NCI-H1694 (cell line): ENCODE measurements at regions not wholly inside any gene's neighbourhood (a gene's known extent, or its start where the extent isn't known, plus 50 kb on each side); places are given as distances from the start of the nearest gene placed in this dataset.
A peak's percentile ranks its signal among the peaks of the same experiment; 100 is the strongest.
"Not testable (repeated sequence)": the region's sequence is repeated elsewhere in the genome, so short reads cannot be mapped to it uniquely, and the experiment has no call there.

Source experiments
- DNase-seq: peaks from one replicate; lab custom pipeline; 2025; lab: John Stamatoyannopoulos, UW

DNA sequence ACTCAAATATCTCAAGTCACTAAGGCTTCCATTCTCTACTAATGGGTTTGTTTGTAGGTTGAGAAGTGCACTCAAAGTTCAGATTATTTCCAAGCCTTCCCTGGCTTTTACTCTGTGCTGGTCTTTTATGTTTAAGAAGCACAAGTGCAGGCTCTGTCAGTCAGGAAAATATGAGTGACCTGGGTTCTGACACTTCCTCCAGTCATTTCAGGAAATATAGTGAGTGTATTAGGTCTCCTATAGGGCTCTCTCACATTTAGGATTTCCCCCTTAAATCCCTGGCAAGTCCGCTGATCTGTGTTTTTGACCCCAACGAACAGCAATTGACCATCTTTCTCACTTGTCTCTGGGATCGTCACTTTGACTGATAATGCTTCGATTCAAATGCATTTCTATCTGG is 210.2 kb downstream of the ARPP21 start:
- no peak for DNase-seq

DNA sequence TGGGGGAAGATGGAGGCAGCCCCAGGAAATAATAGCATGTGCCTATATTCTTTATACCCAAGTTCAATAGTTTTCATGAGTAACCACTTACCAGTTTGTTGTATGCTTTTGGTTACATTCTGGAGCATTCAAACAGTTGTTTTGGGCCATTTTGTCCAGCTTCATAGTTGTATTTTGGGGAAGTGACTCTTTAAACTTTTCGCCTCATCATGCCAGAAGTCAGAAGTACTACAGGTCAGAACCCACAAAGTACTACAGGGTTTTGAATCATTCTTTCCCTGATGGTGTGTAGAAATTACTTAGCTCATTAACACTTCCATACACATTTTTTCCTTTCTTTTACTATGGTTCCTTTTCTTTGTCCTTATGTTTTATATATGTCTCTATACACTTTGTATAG is 210.6 kb downstream of the ARPP21 start:
- no peak for DNase-seq

DNA sequence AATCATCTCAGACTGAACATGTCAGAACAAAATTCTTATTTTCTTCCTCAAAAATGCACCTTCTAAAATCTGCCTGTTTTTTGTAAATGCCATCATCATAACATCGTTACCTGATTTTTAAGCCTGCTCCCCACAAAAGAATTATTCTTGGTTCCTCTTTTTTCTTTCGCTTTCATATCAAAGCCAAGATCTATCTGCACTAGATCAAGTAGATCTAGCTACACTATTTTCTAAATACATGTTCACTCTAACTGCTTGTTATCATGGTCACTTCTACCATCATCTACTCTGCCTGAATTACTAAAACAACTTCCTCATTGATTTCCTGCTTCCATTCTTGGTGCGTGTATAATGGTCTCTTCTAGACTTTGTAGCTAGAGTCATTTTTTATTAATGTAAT is 217.7 kb downstream of the ARPP21 start:
- DNase-seq, result no peak

DNA sequence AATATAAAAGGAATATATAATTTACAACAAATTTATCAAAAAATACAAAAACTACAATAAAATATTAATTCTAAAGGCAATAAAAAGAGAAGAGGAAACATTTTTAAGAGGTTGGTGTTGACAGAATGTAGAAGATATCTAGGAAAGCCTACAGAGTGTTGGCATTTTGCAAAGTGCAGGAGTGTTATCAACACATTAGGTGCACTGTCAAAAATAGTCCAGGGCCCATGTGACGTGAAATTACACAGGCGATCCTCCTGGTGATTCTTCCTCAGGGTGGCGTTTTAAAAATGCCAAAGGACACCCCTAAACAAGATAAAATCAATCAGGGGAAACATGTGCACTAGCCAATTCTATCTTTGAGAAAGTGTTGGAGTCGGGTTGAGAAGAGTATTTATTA is 222.7 kb downstream of the ARPP21 start:
- DNase-seq, result no peak

DNA sequence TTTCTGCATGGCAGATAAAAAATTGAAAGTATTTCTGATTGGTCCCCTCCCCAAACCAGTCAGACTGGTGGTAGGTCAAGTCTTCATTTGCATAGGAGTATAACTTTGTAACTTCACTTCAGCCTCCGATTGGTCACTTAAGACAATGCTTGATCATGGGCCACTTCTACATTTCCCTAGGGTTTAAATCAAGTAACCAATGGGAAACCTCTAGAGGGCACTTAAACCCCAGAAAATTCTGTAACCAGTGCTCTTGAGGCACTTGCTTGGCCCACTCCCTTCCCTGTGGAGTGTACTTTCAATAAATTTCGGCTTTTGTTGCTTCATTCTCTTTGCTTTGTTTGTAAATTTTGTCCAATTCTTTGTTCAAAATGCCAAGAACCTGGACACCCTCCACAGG is 225.5 kb downstream of the ARPP21 start:
- no peak for DNase-seq

DNA sequence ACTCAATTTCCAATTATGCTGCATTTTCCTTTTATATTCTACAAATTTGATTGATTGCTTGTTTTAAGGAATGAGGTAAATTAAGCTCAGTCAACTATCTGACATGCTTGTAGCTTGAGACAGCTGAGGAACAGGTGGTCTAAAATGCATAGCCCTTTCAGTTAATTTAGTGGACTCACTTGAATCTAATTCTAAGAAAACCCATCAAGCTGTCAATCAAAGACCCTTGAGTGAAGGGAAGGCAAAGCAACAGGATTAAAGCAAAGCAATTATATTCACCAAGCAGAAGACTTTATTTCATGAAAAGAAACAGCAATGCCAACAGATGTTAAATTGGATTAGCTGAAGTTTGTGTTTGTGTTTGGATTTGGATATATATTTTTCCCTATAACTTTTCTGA is 228.5 kb downstream of the ARPP21 start:
- no peak for DNase-seq

DNA sequence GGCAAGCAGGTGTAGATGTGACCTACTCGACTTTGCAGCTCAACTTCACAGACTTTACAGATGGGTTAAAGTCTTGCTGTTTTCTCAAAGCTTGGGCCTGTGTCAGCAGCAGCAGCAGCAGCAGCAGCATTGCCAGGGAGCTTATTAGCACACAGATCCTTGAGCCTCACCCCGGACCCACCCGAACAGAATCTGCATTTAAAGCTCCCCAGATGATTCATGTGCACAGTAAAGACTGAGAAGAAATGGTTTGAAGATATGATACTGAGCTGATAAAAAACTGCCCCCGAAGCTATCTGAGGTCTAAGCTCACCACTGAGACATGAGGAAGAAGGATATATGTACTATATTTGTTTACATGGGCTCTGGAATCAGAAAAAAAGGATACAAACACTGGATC is 231.7 kb downstream of the ARPP21 start:
- no peak for DNase-seq

DNA sequence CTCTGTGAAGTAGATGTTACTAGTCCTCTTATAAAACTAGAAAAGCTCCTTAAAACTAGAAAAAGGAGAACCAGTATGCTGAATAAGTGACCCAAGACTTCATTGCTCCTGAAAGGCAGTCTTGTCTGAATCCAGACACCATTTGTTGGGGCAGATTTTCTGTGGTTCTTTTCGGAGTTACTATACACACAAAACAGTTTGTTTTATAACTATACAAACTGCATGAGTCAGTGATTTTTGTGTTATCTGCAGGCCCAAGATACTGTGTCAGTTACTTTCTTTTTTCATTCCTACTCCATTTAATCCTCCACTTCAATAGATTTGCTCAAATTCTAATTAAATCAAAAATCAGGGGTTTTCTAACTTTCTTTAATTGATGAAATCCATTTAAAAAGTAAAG is 244.6 kb downstream of the ARPP21 start:
- DNase-seq, result no peak

DNA sequence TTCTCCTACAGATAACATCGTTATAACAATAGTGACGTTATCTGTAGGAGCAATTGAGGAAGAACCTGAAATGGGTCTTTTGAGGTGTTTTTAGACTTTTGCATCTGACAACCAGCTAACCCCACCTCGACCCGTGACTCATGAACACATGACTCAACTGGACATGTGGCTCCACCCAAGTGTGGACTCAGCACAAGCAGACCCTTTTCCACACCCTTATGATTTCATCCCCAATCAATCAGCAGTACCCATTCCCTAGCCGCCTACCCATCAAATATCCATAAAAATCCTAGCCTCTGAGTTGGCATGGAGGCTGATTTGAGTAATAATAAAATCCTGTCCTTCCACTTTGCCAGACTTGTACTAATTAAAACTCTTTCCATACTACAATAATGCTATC is 255.4 kb downstream of the ARPP21 start:
- DNase-seq, result no peak

DNA sequence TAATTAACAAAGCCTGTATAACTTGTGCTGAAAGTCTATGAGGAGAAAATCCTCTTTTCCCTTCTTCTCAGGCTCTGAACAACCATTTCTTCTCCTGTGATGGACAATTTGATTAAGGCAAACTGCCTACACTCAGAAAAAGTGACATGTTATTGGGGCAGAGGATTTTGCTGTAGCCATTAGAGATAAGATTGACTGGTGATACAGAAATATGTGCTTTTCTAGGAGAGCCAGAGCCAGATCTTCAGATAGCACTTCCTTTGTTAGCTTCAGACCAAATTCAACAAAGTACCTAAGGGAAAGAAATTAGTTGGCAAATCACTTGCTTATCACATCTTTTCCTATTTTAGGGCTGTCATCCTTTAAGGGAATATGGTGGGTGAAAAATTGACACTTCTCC is 259.9 kb downstream of the ARPP21 start:
- DNase-seq, result no peak

DNA sequence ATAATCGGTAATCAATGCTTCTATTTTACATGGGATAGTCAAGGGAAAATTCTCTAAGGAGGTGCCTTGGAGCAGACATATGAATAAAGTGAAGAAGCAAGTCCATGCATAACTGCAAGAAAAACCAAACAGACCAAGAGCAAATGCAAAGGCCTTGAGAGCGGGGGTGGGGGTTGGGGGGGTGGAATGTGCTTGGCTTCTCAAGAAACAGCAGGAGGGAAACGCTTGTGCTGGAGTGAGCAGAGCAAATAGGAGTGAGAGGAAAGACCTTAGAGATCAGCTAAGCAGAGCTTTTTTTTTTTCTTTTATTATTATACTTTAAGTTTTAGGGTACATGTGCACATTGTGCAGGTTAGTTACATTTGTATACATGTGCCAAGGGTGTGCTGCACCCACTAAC is 260.8 kb downstream of the ARPP21 start:
- no peak for DNase-seq

DNA sequence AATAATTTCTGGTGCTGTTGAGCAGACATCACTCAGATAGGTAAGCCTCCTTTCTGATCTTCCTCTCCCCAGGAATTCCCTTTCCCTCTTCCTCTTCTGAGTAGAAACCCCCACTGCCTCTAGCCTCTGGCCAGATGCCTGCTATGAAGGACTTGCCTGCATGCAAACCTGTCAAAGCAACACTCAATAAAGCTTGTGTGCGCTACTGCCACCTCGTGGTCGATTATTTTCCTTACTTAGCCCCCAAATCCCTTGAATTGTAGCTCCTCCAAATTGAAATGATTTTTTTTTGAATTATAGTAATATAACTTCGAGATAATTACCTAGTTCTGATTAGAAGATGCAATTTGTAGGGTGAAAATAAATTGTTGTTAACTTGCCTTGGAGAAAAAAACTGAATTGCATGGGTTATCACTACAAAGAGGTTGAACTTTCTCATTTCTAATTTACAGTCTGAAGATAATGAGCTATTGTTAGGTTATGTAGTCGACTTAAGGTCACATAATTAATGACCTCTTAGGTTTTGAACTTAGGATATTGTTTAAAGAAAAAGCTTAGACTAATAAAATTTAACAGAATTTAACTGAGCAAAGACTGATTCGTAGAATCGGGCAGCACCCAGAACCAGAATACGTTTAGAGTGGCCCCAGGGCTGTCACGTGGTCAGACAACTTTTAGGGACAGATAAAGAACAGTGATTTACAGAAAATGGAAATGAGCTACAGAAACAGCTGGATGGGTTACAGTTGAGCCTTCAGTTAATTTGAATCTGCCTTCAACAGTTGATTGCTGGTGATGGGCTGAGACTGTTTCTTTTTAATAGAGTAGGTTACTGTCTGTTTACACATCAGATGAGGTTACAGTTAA is 269.3 kb downstream of the ARPP21 start:
- DNase-seq, result peak; percentile 34

DNA sequence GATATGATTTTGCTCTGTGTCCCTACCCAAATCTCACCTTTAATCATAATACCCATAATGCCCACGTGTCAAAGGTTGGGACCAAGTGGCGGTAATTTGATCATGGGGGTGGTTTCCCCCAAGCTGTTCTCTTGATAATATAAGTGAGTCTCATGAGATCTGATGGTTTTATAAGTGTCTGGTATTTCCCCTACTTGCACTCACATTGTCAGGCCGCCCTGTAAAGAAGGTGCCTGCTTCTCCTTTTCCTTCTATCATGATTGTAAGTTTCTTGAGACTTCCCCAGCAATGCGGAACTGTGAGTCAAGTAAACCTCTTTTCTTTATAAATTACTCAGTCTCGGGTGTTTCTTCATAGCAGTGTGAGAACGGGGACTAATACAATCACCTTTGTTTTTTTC is 279.8 kb downstream of the ARPP21 start:
- DNase-seq, result no peak

DNA sequence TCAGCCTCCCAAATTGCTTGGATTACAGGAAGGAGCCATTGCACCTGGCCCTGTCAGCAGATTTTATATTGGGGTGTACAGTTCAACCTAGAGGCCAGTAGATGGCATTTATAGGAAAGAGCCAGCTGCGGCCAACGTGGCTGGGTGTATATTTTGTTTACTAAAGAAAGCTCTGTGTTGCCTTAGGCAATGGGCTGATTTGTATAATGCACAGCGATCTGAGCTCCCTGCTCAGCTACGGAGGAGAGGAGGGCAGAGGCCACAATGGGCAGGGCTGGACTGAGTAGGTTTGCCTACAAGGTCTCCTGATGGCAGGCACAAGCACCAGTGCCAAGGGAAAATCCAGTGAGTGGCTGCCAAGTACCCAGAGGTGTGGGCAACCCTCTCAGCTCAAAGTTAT is 282.4 kb downstream of the ARPP21 start:
- DNase-seq, result no peak

DNA sequence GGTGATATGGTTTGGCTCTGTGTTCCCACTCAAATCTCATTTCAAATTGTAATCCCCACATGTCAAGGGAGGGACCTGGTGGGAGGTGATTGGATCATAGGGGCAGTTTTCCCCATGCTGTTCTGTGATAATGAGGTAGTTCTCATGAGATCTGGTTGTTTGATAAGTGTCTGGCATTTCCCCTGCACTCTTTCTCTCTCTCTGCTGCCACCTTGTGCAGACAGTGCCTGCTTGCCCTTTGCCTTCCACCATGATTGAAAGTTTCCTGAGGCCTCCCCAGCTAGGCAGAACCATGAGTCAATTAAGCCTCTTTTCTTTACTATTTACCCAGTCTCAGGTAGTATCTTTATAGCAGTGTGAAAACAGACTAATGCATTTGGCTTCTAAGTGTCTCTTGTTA is 284.7 kb downstream of the ARPP21 start:
- not testable (repeated sequence) for DNase-seq

DNA sequence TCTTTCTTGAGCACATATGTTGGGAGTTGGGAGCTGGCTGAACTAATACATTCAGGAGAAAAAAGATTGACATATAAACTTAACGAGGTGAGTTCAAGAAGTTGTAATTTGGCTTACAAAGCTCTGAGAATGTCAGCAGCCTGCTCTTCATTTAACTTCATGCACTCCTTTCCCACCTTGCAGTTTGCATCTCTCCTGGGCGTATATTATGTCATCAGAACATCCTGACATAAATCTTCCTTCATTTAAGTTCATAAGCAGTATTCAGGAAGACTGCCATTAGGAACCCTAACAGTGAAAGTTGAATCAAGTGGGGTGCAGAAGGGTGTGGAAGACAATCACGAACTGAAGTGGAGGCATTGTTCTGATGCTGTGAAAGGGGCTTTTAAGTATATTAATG is 288.1 kb downstream of the ARPP21 start:
- DNase-seq, result no peak

DNA sequence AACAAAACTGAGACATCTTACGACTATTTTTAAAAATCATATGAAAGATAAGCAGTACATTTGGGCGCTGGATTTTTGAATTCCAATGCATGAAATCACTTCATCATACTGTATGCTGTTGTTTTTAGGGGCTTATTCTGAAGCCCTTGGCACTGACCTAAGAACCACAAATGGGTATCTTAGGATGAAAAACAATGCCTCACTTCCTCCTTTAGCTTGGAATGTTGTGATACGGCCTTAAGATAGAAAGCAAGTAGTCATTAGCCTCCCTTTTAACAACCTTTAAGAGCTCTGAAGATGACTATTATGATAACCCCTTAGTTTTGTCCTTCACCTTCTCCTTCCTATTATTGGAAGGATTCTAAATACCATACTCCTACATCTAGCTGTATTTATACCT is 289.8 kb downstream of the ARPP21 start:
- DNase-seq, result no peak

DNA sequence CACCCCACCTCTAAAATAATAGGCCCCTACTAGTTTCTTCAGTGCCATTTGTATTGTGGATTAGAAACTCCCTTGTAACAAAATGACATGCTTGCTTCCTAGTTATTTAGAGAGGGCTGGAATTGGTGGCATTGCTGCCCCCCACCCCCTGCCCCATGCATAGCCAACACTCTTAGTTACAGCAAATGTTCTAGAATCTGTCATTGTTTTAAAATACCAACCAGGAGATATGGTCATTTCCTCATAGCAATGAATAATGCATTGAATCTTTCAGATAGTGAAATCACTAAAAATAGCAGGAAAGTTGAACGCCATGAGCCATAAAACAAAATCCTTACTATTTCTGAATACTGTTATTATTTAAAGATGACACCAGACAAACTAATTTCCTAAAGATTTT is 292.5 kb downstream of the ARPP21 start:
- DNase-seq, result no peak

DNA sequence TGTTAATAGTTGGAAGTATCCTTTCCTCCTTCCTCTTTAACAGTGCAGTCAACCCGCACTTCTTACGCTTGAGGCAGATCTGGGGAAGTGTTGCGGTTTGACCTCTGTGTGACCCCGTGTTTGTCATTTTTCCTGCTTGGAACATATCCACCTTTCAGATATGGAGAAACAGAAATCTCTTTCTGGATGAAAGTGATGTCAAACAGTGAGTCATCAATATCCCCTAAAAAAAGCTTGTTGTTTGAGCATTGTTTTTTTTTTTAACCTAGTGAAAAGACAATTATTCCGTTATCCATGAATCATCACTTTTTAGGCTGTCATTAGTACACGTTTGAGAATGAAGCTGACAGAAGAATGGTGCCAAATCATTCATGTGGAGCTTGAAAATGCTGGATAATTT is 293.7 kb downstream of the ARPP21 start:
- DNase-seq, result no peak

DNA sequence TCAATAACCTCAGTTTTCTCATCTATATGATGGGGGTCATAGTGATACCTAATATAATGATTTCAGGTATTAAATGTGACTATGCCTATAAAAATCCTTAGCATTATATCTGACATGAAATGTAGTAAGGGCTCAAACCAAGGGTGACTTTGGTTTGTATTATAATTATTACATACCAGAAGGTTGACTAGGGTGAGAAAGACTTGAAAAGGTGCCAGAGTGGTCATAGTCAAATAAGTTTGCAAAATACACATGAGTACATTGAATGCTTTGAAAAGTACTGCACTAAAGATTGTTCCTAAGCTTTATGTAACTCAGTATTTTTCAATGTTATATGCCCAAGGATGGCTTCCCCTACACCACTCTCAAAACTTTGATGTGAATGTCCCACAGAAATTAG is 297.2 kb downstream of the ARPP21 start:
- DNase-seq, result no peak

DNA sequence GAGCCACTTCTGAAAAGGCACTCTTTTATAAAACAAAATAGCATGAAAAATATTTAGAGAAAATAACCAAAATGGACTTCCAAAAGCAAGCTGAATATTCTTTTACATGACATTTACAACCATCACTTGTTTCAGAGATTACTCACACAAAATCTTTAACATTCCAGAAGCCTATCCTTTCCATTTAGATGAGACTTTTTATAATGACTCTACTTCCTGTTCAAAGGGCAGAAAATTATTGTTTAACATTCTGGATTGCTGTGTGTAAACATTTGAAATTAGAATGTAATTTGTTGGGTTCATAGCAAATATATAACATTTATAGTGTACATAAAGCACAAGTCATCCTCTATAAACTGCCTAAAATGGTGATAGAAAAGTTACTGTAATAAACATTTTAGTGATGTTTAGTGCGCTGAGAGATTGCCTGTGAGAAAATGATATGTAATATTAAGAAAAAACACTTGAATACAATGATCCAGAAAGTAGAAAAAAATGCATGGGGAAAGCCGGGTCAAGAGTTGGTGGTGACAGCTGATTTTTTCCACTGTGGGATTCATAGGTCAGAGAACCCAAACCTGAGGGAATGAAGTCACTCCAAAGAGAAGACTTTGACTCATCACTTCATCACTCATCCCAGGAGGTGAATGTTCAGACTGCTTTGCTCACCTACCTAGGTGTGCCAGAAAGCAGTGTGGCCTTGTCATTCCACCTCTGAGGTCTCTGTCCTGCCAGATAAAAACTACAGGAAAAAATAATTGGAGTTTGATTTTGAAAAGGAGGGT is 305.8 kb downstream of the ARPP21 start:
- DNase-seq, result no peak

DNA sequence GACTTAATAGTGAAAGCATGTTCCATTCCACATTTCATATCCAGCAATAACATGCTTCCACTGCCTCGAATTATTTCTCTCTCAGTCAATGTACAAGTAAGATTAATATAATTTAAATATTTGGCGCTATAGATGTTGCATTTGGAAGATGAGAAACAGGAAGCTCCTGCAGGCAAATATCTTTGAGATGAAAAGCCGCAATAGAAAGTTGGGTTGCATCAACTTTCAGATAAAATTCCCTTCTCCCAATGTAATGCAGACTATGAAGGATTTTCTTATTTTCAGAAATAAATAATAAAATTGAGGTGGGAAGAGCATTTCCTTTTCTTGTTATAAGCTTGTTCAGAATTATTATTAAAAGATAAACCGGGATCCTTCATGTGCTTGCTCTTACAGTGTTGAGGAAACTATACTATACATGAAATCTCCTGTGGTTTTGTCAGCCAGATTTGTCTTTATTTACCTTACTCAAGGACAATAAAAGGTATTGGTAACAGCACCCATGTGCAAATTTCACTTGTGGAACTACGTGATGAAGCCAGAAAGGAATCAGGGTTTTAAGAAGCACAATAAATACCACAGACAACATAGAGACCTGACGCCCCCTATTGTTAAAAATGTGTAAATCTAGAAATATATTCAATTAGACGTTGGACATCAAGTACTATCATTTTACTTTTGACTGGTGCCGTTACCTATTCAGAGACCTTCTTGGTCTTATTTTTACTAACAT is 307.0 kb downstream of the ARPP21 start:
- no peak for DNase-seq
